GM12873 (cell line): ENCODE measurements at regions not wholly inside any gene's neighbourhood (a gene's known extent, or its start where the extent isn't known, plus 50 kb on each side); places are given as distances from the start of the nearest gene placed in this dataset.

Source experiments
- CTCF ChIP-seq: IDR thresholded peaks from 2 replicates; pipeline ENCODE4 v1.5.1; 2012; ENCODE audit warnings: low read depth, mild to moderate bottlenecking, moderate library complexity, low read length, control low read depth; ENCODE audit not compliant: insufficient read depth; ENCODE audit errors: missing control alignments

- no peak for TF ChIP-seq CTCF
Observed at GRCh38 chr13:31944262-31945160, 87.1 kb upstream of the FRY start.

GRCh38 chr13:31945202-31945961 lies 86.2 kb upstream of the FRY start:
- TF ChIP-seq CTCF: no peak

GRCh38 chr13:31946091-31946770 lies 85.3 kb upstream of the FRY start:
- no peak for TF ChIP-seq CTCF

DNA sequence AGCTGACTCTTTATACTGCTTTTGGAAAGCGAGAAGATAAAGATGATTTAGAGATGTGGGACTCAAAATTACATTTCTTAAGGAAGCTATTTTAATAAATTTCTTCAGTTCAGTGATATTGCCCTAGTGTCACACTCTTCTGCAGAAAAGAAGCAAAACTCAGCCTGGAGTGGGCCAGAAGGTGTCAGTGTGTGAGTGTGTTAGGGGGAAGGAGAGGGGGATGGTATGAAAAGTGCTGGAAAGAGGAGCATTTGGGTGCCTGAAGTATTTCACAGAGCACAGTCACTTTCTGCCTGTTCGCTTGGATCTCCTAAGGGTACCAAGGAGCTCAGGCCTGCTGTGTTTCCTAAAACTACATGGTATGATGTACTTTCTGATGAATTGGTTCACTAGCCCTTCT lies 84.5 kb upstream of the FRY start:
- TF ChIP-seq CTCF: no peak

- TF ChIP-seq CTCF: no peak
Observed at GRCh38 chr13:31947506-31947905, 84.1 kb upstream of the FRY start.

GRCh38 chr13:31949486-31949885 lies 82.1 kb upstream of the FRY start:
- no peak for TF ChIP-seq CTCF
